DOHH2 (cell line): ENCODE measurements at regions not wholly inside any gene's neighbourhood (a gene's known extent, or its start where the extent isn't known, plus 50 kb on each side); places are given as distances from the start of the nearest gene placed in this dataset.

Experiments used
- H3F3A ChIP-seq: fragments of 200-600 bp; sonication (generic), shearing (Covaris generic); 2 replicates; pipeline ENCODE4 v1.6.0; 2016; ENCODE audit warnings: antibody characterized with exemption, mild to moderate bottlenecking; ENCODE audit not compliant: control insufficient read depth, insufficient read depth
- H3K27ac ChIP-seq: fragments of 200-600 bp; sonication (generic); 2 replicates; pipeline ENCODE4 v1.5.1; 2014; ENCODE audit warnings: low read depth, mild to moderate bottlenecking, low read length, moderate library complexity
- H3K27me3 ChIP-seq: fragments of 200-600 bp; sonication (generic); 2 replicates; pipeline ENCODE4 v1.6.1; 2014; ENCODE audit warnings: mild to moderate bottlenecking, low read length, mixed read lengths; ENCODE audit not compliant: control insufficient read depth
- H3K36me3 ChIP-seq: fragments of 200-600 bp; sonication (generic); 2 replicates; pipeline ENCODE4 v1.6.1; 2014; ENCODE audit warnings: mild to moderate bottlenecking, low read length, moderate library complexity, mixed read lengths; ENCODE audit not compliant: control insufficient read depth
- H3K4me1 ChIP-seq: fragments of 200-600 bp; sonication (generic); 2 replicates; pipeline ENCODE4 v1.6.1; 2014; ENCODE audit warnings: mild to moderate bottlenecking, low read length, mixed read lengths; ENCODE audit not compliant: control insufficient read depth
- H3K4me2 ChIP-seq: fragments of 200-600 bp; sonication (generic); 2 replicates; pipeline ENCODE4 v1.6.0; 2014; ENCODE audit warnings: mild to moderate bottlenecking, low read length, moderate library complexity
- H3K4me3 ChIP-seq: fragments of 200-600 bp; sonication (generic); 2 replicates; pipeline ENCODE4 v1.5.1; 2014; ENCODE audit warnings: mild to moderate bottlenecking, low read length, mixed read lengths
- H3K79me2 ChIP-seq: fragments of 200-600 bp; sonication (generic); 2 replicates; pipeline ENCODE4 v1.6.1; 2014; ENCODE audit warnings: mild to moderate bottlenecking, low read length, mixed read lengths; ENCODE audit not compliant: control insufficient read depth
- H3K9me2 ChIP-seq: fragments of 200-600 bp; sonication (generic); replicated peaks from 2 replicates; pipeline ENCODE4 v1.6.1; 2014; ENCODE audit warnings: mild to moderate bottlenecking, low read length, mixed read lengths; ENCODE audit not compliant: control insufficient read depth
- H3K9me3 ChIP-seq: fragments of 200-600 bp; sonication (generic); 2 replicates; pipeline ENCODE4 v1.6.1; 2014; ENCODE audit warnings: antibody characterized with exemption, low read length, mixed read lengths; ENCODE audit not compliant: control insufficient read depth, insufficient read depth
- H4K20me1 ChIP-seq: fragments of 200-600 bp; sonication (generic); 2 replicates; pipeline ENCODE4 v1.6.0; 2014; ENCODE audit warnings: low read depth, mild to moderate bottlenecking, antibody characterized with exemption, low read length, moderate library complexity; ENCODE audit not compliant: control insufficient read depth, insufficient read depth
- EZH2phosphoT487 ChIP-seq: fragments of 200-600 bp; sonication (generic); IDR thresholded peaks from 2 replicates; pipeline ENCODE4 v1.6.1; 2017; ENCODE audit warnings: borderline replicate concordance, mild to moderate bottlenecking, antibody characterized with exemption, low read length, moderate library complexity, mixed read lengths
- TF ChIP-seq, protein P1 (sequence below): fragments of 200-600 bp; sonication (generic); IDR thresholded peaks from one replicate; pipeline ENCODE4 v1.5.1; 2014; ENCODE audit warnings: antibody characterized with exemption, mild to moderate bottlenecking, low read depth, low read length; ENCODE audit not compliant: poor library complexity, severe bottlenecking

- Histone ChIP-seq H3K4me3 (no peak overlapping the region), H3K27ac (no peak overlapping the region), H3K36me3 (no peaks in the 10 kb centered on the region), H3K79me2 (no peaks in the 10 kb centered on the region), H3F3A (no peaks in the 10 kb centered on the region), H3K4me1 (no peaks in the 10 kb centered on the region), H3K4me2 (no peak overlapping the region), H4K20me1 (no peaks in the 10 kb centered on the region), H3K9me2 (no peaks in the 10 kb centered on the region), H3K9me3 (no peaks in the 10 kb centered on the region), H3K27me3 (no peaks in the 10 kb centered on the region)
- TF ChIP-seq, protein P1, sequence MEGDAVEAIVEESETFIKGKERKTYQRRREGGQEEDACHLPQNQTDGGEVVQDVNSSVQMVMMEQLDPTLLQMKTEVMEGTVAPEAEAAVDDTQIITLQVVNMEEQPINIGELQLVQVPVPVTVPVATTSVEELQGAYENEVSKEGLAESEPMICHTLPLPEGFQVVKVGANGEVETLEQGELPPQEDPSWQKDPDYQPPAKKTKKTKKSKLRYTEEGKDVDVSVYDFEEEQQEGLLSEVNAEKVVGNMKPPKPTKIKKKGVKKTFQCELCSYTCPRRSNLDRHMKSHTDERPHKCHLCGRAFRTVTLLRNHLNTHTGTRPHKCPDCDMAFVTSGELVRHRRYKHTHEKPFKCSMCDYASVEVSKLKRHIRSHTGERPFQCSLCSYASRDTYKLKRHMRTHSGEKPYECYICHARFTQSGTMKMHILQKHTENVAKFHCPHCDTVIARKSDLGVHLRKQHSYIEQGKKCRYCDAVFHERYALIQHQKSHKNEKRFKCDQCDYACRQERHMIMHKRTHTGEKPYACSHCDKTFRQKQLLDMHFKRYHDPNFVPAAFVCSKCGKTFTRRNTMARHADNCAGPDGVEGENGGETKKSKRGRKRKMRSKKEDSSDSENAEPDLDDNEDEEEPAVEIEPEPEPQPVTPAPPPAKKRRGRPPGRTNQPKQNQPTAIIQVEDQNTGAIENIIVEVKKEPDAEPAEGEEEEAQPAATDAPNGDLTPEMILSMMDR: no peak
- TF ChIP-seq EZH2phosphoT487: no peak
Observed at GRCh38 chrX:43552703-43553102, 103.4 kb upstream of the MAOA start.

GRCh38 chrX:43553257-43553656, 102.8 kb upstream of the MAOA start:
- Histone ChIP-seq H3K36me3 (no peaks in the 10 kb centered on the region), H3K9me3 (no peaks in the 10 kb centered on the region), H3K27ac (no peak overlapping the region), H3K4me3 (no peak overlapping the region), H3K27me3 (no peaks in the 10 kb centered on the region), H3K4me1 (no peaks in the 10 kb centered on the region), H3K9me2 (no peaks in the 10 kb centered on the region), H4K20me1 (no peaks in the 10 kb centered on the region), H3F3A (no peaks in the 10 kb centered on the region), H3K4me2 (no peak overlapping the region), H3K79me2 (no peaks in the 10 kb centered on the region)
- TF ChIP-seq EZH2phosphoT487: no peak
- TF ChIP-seq, protein P1: no peak

GRCh38 chrX:43556207-43556606, 99.9 kb upstream of the MAOA start:
- H3K4me1 ChIP-seq: no peaks in the 10 kb centered on the region
- H3F3A ChIP-seq: no peaks in the 10 kb centered on the region
- no peak overlapping the region for H3K4me2 ChIP-seq
- H3K36me3 ChIP-seq: no peaks in the 10 kb centered on the region
- H3K27me3 ChIP-seq: no peaks in the 10 kb centered on the region
- no peaks in the 10 kb centered on the region for H4K20me1 ChIP-seq
- no peak overlapping the region for H3K27ac ChIP-seq
- no peaks in the 10 kb centered on the region for H3K79me2 ChIP-seq
- H3K4me3 ChIP-seq: no peak overlapping the region
- H3K9me3 ChIP-seq: no peaks in the 10 kb centered on the region
- TF ChIP-seq, protein P1: no peak
- no peak for TF ChIP-seq EZH2phosphoT487
- H3K9me2 ChIP-seq: no peaks in the 10 kb centered on the region

DNA sequence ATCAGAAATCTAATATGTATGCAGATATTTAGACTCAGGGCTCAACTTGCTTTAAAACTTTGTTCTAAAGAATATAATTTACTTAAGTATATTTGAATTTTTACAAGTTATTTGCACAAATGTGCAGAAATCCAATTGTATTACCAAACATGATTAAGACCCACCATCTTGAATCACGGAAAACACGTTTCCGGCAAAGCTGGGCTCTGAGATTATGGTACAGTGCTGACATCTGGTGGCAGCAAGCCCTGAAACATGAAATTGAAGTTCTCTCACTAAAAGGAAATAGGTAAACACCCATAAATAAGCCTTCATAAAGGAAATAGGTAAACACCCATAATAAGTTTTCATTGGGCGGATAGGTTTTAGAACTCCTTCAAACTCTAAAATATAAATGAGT, 98.3 kb upstream of the MAOA start:
- Histone ChIP-seq H3F3A (no peaks in the 10 kb centered on the region), H3K4me3 (no peak overlapping the region), H3K79me2 (no peaks in the 10 kb centered on the region), H3K4me1 (no peaks in the 10 kb centered on the region), H4K20me1 (no peaks in the 10 kb centered on the region), H3K9me3 (no peaks in the 10 kb centered on the region), H3K27me3 (no peaks in the 10 kb centered on the region), H3K4me2 (no peak overlapping the region), H3K36me3 (no peaks in the 10 kb centered on the region), H3K27ac (no peak overlapping the region), H3K9me2 (no peaks in the 10 kb centered on the region)
- no peak for TF ChIP-seq EZH2phosphoT487
- TF ChIP-seq, protein P1: peak; percentile 45
